ENCODE measurements at regions not wholly inside any gene's neighbourhood (a gene's known extent, or its start where the extent isn't known, plus 50 kb on each side); places are given as distances from the start of the nearest gene placed in this dataset.

DNA sequence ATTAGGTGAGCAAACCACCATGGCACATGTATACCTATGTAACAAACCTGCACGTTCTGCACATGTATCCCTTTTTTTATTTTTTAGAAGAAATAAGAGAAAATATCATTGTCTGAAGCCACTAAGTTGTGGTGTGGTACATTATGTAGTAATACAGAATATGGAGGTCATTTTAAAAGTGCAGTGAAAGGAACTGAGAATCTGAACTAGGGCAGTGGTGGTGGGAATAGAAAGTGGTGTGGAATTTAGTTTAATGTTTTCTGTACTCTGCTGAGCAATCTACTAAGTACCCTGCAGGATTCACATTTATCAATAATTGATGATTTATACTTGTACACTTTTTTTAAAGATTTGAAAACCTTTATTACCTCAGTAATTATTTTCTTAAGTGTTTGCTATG, 283.5 kb downstream of the CHL1 start:
- DNase-seq (ENCODE audit: low spot score), result no peak
- TF ChIP-seq, protein P1, sequence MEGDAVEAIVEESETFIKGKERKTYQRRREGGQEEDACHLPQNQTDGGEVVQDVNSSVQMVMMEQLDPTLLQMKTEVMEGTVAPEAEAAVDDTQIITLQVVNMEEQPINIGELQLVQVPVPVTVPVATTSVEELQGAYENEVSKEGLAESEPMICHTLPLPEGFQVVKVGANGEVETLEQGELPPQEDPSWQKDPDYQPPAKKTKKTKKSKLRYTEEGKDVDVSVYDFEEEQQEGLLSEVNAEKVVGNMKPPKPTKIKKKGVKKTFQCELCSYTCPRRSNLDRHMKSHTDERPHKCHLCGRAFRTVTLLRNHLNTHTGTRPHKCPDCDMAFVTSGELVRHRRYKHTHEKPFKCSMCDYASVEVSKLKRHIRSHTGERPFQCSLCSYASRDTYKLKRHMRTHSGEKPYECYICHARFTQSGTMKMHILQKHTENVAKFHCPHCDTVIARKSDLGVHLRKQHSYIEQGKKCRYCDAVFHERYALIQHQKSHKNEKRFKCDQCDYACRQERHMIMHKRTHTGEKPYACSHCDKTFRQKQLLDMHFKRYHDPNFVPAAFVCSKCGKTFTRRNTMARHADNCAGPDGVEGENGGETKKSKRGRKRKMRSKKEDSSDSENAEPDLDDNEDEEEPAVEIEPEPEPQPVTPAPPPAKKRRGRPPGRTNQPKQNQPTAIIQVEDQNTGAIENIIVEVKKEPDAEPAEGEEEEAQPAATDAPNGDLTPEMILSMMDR (conservative IDR thresholded peaks at IDR 0.05; ENCODE audit: low read depth in 2 of 2), result no peak
- Mint-ChIP-seq H3K4me1 (no peaks in the 10 kb centered on the region), H3K27me3 (ENCODE audit: insufficient read depth, low read depth, poor library complexity) (peaks cover 2% of the 10 kb centered on the region), H3K27ac (no peak overlapping the region), H3K36me3 (ENCODE audit: low read depth) (peaks cover 41% of the 10 kb centered on the region; the same call in 2 of the 3 replicates), H3K4me3 (no peak overlapping the region), H3K9me3 (peaks cover 85% of the 10 kb centered on the region)
- H3K4me3 ChIP-seq, result no peak overlapping the region
- H3K27ac ChIP-seq (ENCODE audit: low read depth), result no peak overlapping the region
- peaks cover 6% of the 10 kb centered on the region; the same call in 1 of the 2 replicates for H3K9me2 ChIP-seq (ENCODE audit: insufficient read depth)
- H3K4me1 ChIP-seq (ENCODE audit: insufficient read depth), result no peaks in the 10 kb centered on the region
- H3F3A ChIP-seq (replicated peaks; ENCODE audit: low read depth), result no peaks in the 10 kb centered on the region
- ATAC-seq, result no peak
- H3K36me3 ChIP-seq (ENCODE audit: insufficient read depth), result 0 out of 2 replicates have a peak, but pooled peaks cover 6% of the 10 kb centered on the region
- H3K79me2 ChIP-seq (replicated peaks; ENCODE audit: insufficient read depth), result no peaks in the 10 kb centered on the region
- H3K27me3 ChIP-seq (ENCODE audit: insufficient read depth), result no peaks in the 10 kb centered on the region
- H2AFZ ChIP-seq, result no peak overlapping the region
- no peaks in the 10 kb centered on the region for H4K20me1 ChIP-seq (replicated peaks; ENCODE audit: insufficient read depth)
- no peak overlapping the region for H3K4me2 ChIP-seq

DNA sequence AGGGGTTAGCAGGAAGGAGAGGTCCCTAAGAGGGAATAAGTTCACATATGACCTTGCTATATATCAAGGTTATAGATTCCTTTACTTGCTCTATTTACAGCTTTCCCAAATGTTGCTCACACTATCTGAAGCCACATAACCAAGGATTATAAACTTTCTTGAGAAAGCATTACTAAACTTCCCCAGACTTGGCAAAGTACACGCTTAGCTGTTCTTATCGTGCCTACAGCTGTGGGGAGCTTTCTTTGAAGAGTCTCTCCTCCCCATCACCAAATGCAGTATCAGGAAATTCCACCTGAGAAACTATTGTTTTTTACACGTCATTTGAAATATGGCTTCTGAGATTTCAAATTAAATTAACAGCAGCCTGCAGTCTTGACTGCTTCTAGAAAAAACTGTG, 284.5 kb downstream of the CHL1 start:
- no peak for DNase-seq (ENCODE audit: low spot score)
- TF ChIP-seq ZNF114 (CRISPR knock-in tag; IDR thresholded peaks at IDR 0.05), result no peak
- no peak for TF ChIP-seq POLR2AphosphoS5 (IDR thresholded peaks at IDR 0.05; ENCODE audit: low read depth)
- TF ChIP-seq, protein P2, sequence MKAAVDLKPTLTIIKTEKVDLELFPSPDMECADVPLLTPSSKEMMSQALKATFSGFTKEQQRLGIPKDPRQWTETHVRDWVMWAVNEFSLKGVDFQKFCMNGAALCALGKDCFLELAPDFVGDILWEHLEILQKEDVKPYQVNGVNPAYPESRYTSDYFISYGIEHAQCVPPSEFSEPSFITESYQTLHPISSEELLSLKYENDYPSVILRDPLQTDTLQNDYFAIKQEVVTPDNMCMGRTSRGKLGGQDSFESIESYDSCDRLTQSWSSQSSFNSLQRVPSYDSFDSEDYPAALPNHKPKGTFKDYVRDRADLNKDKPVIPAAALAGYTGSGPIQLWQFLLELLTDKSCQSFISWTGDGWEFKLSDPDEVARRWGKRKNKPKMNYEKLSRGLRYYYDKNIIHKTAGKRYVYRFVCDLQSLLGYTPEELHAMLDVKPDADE (IDR thresholded peaks at IDR 0.05), result no peak
- TF ChIP-seq EZH2phosphoT487 (IDR thresholded peaks at IDR 0.05; ENCODE audit: unreplicated experiment), result no peak
- no peak for TF ChIP-seq EZH2 (IDR thresholded peaks at IDR 0.05; ENCODE audit: low read depth, unreplicated experiment)
- no peak for TF ChIP-seq CREB1 (CRISPR knock-in tag; IDR thresholded peaks at IDR 0.05; ENCODE audit: low read depth)
- TF ChIP-seq, protein P3, sequence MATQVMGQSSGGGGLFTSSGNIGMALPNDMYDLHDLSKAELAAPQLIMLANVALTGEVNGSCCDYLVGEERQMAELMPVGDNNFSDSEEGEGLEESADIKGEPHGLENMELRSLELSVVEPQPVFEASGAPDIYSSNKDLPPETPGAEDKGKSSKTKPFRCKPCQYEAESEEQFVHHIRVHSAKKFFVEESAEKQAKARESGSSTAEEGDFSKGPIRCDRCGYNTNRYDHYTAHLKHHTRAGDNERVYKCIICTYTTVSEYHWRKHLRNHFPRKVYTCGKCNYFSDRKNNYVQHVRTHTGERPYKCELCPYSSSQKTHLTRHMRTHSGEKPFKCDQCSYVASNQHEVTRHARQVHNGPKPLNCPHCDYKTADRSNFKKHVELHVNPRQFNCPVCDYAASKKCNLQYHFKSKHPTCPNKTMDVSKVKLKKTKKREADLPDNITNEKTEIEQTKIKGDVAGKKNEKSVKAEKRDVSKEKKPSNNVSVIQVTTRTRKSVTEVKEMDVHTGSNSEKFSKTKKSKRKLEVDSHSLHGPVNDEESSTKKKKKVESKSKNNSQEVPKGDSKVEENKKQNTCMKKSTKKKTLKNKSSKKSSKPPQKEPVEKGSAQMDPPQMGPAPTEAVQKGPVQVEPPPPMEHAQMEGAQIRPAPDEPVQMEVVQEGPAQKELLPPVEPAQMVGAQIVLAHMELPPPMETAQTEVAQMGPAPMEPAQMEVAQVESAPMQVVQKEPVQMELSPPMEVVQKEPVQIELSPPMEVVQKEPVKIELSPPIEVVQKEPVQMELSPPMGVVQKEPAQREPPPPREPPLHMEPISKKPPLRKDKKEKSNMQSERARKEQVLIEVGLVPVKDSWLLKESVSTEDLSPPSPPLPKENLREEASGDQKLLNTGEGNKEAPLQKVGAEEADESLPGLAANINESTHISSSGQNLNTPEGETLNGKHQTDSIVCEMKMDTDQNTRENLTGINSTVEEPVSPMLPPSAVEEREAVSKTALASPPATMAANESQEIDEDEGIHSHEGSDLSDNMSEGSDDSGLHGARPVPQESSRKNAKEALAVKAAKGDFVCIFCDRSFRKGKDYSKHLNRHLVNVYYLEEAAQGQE (IDR thresholded peaks at IDR 0.05; ENCODE audit: unreplicated experiment), result no peak
- TF ChIP-seq, protein P1 (conservative IDR thresholded peaks at IDR 0.05; ENCODE audit: low read depth in 2 of 2), result no peak
- TF ChIP-seq STAT1 (IDR thresholded peaks at IDR 0.05; ENCODE audit: unreplicated experiment), result no peak
- TF ChIP-seq ZNF331 (CRISPR knock-in tag; IDR thresholded peaks at IDR 0.05; ENCODE audit: low read depth), result no peak
- no peak for TF ChIP-seq NANOG (IDR thresholded peaks at IDR 0.05; ENCODE audit: borderline replicate concordance)

More for the DNA sequence above, 284.5 kb downstream of the CHL1 start:
- Histone ChIP-seq H3K79me2 (replicated peaks; ENCODE audit: insufficient read depth) (no peaks in the 10 kb centered on the region), H3K4me1 (ENCODE audit: insufficient read depth) (no peaks in the 10 kb centered on the region), H2AFZ (no peak overlapping the region), H3K36me3 (ENCODE audit: insufficient read depth) (0 out of 2 replicates have a peak, but pooled peaks cover 6% of the 10 kb centered on the region), H3K4me3 (no peak overlapping the region), H3K4me2 (no peak overlapping the region), H4K20me1 (replicated peaks; ENCODE audit: insufficient read depth) (no peaks in the 10 kb centered on the region), H3K27ac (ENCODE audit: low read depth) (no peak overlapping the region), H3F3A (replicated peaks; ENCODE audit: low read depth) (no peaks in the 10 kb centered on the region), H3K27me3 (ENCODE audit: insufficient read depth) (no peaks in the 10 kb centered on the region), H3K9me2 (ENCODE audit: insufficient read depth) (peaks cover 6% of the 10 kb centered on the region; the same call in 1 of the 2 replicates)
- no peak for ATAC-seq
- Mint-ChIP-seq H3K9me3 (peaks cover 89% of the 10 kb centered on the region), H3K36me3 (ENCODE audit: low read depth) (peaks cover 40% of the 10 kb centered on the region; the same call in 2 of the 3 replicates), H3K4me1 (no peaks in the 10 kb centered on the region), H3K27ac (no peak overlapping the region), H3K27me3 (ENCODE audit: insufficient read depth, low read depth, poor library complexity) (peaks cover 2% of the 10 kb centered on the region), H3K4me3 (no peak overlapping the region)

Measured in GM23338 (cell line).